DOHH2 (cell line): ENCODE measurements at regions not wholly inside any gene's neighbourhood (a gene's known extent, or its start where the extent isn't known, plus 50 kb on each side); places are given as distances from the start of the nearest gene placed in this dataset.

Experiments
- H3F3A ChIP-seq: fragments of 200-600 bp; sonication (generic), shearing (Covaris generic); 2 replicates; pipeline ENCODE4 v1.6.0; 2016; ENCODE audit warnings: antibody characterized with exemption, mild to moderate bottlenecking; ENCODE audit not compliant: control insufficient read depth, insufficient read depth
- H3K27ac ChIP-seq: fragments of 200-600 bp; sonication (generic); 2 replicates; pipeline ENCODE4 v1.5.1; 2014; ENCODE audit warnings: low read depth, mild to moderate bottlenecking, low read length, moderate library complexity
- H3K27me3 ChIP-seq: fragments of 200-600 bp; sonication (generic); 2 replicates; pipeline ENCODE4 v1.6.1; 2014; ENCODE audit warnings: mild to moderate bottlenecking, low read length, mixed read lengths; ENCODE audit not compliant: control insufficient read depth
- H3K36me3 ChIP-seq: fragments of 200-600 bp; sonication (generic); 2 replicates; pipeline ENCODE4 v1.6.1; 2014; ENCODE audit warnings: mild to moderate bottlenecking, low read length, moderate library complexity, mixed read lengths; ENCODE audit not compliant: control insufficient read depth
- H3K4me1 ChIP-seq: fragments of 200-600 bp; sonication (generic); 2 replicates; pipeline ENCODE4 v1.6.1; 2014; ENCODE audit warnings: mild to moderate bottlenecking, low read length, mixed read lengths; ENCODE audit not compliant: control insufficient read depth
- H3K4me2 ChIP-seq: fragments of 200-600 bp; sonication (generic); 2 replicates; pipeline ENCODE4 v1.6.0; 2014; ENCODE audit warnings: mild to moderate bottlenecking, low read length, moderate library complexity
- H3K4me3 ChIP-seq: fragments of 200-600 bp; sonication (generic); 2 replicates; pipeline ENCODE4 v1.5.1; 2014; ENCODE audit warnings: mild to moderate bottlenecking, low read length, mixed read lengths
- H3K79me2 ChIP-seq: fragments of 200-600 bp; sonication (generic); 2 replicates; pipeline ENCODE4 v1.6.1; 2014; ENCODE audit warnings: mild to moderate bottlenecking, low read length, mixed read lengths; ENCODE audit not compliant: control insufficient read depth
- H3K9me2 ChIP-seq: fragments of 200-600 bp; sonication (generic); replicated peaks from 2 replicates; pipeline ENCODE4 v1.6.1; 2014; ENCODE audit warnings: mild to moderate bottlenecking, low read length, mixed read lengths; ENCODE audit not compliant: control insufficient read depth
- H3K9me3 ChIP-seq: fragments of 200-600 bp; sonication (generic); 2 replicates; pipeline ENCODE4 v1.6.1; 2014; ENCODE audit warnings: antibody characterized with exemption, low read length, mixed read lengths; ENCODE audit not compliant: control insufficient read depth, insufficient read depth
- H4K20me1 ChIP-seq: fragments of 200-600 bp; sonication (generic); 2 replicates; pipeline ENCODE4 v1.6.0; 2014; ENCODE audit warnings: low read depth, mild to moderate bottlenecking, antibody characterized with exemption, low read length, moderate library complexity; ENCODE audit not compliant: control insufficient read depth, insufficient read depth
- EZH2phosphoT487 ChIP-seq: fragments of 200-600 bp; sonication (generic); IDR thresholded peaks from 2 replicates; pipeline ENCODE4 v1.6.1; 2017; ENCODE audit warnings: borderline replicate concordance, mild to moderate bottlenecking, antibody characterized with exemption, low read length, moderate library complexity, mixed read lengths
- TF ChIP-seq, protein P1 (sequence below): fragments of 200-600 bp; sonication (generic); IDR thresholded peaks from one replicate; pipeline ENCODE4 v1.5.1; 2014; ENCODE audit warnings: antibody characterized with exemption, mild to moderate bottlenecking, low read depth, low read length; ENCODE audit not compliant: poor library complexity, severe bottlenecking

DNA sequence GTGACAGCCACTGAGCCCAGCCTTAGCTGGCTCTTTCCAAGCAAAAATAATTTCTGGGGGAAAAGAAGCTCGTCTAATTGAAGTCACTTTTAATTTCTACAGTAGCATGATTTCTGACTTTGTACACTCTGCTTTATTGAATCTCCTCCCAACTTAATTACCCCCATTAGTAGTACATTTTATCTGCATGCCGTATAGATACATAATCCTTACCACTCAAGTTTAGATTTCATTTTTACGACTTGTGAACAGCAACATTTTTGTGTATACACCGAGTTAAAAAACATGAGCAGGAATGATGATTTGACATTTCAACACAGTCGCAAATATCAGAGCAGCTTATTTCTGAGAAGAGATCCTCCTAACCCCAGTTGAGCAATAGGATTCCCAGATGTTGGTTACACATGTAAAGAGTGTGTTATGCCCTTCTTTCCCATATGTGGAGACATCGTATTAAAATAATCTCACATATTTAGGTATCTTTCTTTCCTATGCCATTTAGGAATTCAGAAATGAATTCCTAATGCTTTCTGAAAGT is 127.3 kb upstream of the MTHFD1L start:
- Histone ChIP-seq H3K9me3 (no peaks in the 10 kb centered on the region), H3K36me3 (peaks cover 32% of the 10 kb centered on the region), H3K27ac (no peak overlapping the region), H3K79me2 (peaks cover 88% of the 10 kb centered on the region), H3K4me1 (peaks cover 29% of the 10 kb centered on the region), H3F3A (peaks cover 2% of the 10 kb centered on the region; the same call in 1 of the 2 replicates), H4K20me1 (no peaks in the 10 kb centered on the region), H3K4me3 (no peak overlapping the region), H3K9me2 (no peaks in the 10 kb centered on the region), H3K27me3 (no peaks in the 10 kb centered on the region), H3K4me2 (no peak overlapping the region)
- TF ChIP-seq EZH2phosphoT487, result no peak

DNA sequence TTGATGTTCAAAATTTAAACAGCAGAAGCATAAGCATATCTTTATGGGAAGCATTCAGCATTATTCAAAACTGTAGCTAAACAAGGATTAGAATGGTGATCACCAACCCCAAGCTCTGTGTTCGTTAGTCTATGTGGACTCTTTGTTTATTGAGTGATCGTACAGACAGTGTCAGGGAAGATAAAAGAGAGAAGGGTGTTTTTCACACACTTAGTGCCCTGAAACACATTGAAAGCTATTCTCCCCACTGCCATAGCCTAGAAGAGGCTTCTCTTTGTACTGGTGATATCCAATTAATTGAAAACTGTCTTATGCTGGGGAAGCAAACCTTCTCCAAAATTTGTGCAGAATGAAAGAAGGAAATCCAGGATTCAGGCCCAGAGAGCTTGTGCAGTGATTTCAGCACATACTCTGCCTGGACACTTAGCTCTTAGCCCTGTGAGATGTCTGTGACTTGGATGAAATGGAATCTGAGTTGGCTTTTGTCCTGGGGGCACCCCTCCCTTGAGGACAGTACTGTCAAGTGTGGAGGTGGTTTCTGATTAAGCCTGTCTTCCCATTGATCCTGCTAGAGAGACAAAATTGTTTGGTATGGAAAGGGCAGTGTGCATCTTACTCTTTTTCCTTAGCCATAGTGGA is 125.7 kb upstream of the MTHFD1L start:
- Histone ChIP-seq H3K79me2 (peaks cover 91% of the 10 kb centered on the region), H3K36me3 (peaks cover 18% of the 10 kb centered on the region), H3F3A (peaks cover 2% of the 10 kb centered on the region; the same call in 1 of the 2 replicates), H4K20me1 (no peaks in the 10 kb centered on the region; the same call in 1 of the 2 replicates), H3K9me2 (no peaks in the 10 kb centered on the region), H3K4me1 (peaks cover 20% of the 10 kb centered on the region), H3K27me3 (no peaks in the 10 kb centered on the region), H3K27ac (no peak overlapping the region), H3K4me2 (no peak overlapping the region), H3K9me3 (no peaks in the 10 kb centered on the region), H3K4me3 (no peak overlapping the region)
- no peak for TF ChIP-seq EZH2phosphoT487

DNA sequence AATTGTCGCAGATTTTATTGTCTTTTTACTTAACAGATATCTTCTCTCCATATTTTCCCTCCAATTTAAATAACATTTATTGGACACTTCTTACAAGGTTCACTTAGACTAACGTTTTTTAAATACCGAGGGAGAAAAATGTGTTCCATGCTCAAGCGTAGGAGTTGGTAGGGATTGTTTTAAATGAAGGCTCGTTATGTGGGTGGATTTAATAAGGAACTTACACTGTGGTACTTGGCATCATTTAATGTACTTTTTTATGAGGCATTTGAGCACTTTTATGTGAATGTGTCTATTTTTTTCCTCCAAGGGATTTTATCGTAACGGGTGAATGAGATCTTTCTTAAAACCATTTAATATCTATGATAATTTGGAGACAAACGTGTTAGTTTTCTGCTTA is 125.0 kb upstream of the MTHFD1L start:
- TF ChIP-seq EZH2phosphoT487, result no peak
- TF ChIP-seq, protein P1, sequence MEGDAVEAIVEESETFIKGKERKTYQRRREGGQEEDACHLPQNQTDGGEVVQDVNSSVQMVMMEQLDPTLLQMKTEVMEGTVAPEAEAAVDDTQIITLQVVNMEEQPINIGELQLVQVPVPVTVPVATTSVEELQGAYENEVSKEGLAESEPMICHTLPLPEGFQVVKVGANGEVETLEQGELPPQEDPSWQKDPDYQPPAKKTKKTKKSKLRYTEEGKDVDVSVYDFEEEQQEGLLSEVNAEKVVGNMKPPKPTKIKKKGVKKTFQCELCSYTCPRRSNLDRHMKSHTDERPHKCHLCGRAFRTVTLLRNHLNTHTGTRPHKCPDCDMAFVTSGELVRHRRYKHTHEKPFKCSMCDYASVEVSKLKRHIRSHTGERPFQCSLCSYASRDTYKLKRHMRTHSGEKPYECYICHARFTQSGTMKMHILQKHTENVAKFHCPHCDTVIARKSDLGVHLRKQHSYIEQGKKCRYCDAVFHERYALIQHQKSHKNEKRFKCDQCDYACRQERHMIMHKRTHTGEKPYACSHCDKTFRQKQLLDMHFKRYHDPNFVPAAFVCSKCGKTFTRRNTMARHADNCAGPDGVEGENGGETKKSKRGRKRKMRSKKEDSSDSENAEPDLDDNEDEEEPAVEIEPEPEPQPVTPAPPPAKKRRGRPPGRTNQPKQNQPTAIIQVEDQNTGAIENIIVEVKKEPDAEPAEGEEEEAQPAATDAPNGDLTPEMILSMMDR, result no peak
- peaks cover under 1% of the 10 kb centered on the region; the same call in 1 of the 2 replicates for H3F3A ChIP-seq
- no peak overlapping the region for H3K4me2 ChIP-seq
- H3K79me2 ChIP-seq, result peaks cover 92% of the 10 kb centered on the region
- H3K4me1 ChIP-seq, result peaks cover 17% of the 10 kb centered on the region
- no peaks in the 10 kb centered on the region; the same call in 1 of the 2 replicates for H4K20me1 ChIP-seq
- H3K4me3 ChIP-seq, result no peak overlapping the region
- no peak overlapping the region for H3K27ac ChIP-seq
- H3K9me2 ChIP-seq, result no peaks in the 10 kb centered on the region
- no peaks in the 10 kb centered on the region for H3K9me3 ChIP-seq
- no peaks in the 10 kb centered on the region for H3K27me3 ChIP-seq
- peaks cover 14% of the 10 kb centered on the region for H3K36me3 ChIP-seq

DNA sequence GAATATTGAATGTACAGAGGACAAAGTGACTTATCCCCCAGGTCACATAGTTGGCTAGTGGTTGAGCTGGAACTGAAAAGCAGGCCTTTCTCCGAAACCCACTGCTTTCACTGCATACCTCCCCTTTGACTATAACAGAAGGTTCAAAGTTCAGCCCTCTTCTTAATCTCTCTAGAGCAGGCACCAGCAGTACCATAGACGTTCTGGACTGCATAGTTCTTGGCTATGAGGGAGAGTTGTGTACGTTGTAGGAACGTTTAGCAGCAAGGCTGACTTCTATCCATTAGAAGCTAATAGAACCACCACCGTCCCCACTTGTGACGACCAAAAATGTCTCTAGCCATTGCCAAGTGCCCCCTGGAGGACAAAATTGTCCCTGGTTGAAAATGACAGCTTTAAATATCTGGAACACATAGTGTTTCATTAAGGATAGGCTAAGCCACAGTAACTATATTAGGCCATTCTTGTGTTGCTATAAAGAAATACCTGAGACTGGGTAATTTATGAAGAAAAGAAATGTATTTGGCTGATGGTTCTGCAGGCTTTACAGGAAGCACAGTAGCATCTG is 123.8 kb upstream of the MTHFD1L start:
- Histone ChIP-seq H3K79me2 (peaks cover 96% of the 10 kb centered on the region), H3K27ac (no peak overlapping the region), H3K9me2 (no peaks in the 10 kb centered on the region), H3F3A (no peaks in the 10 kb centered on the region), H3K9me3 (no peaks in the 10 kb centered on the region), H3K4me3 (no peak overlapping the region), H4K20me1 (no peaks in the 10 kb centered on the region; the same call in 1 of the 2 replicates), H3K27me3 (no peaks in the 10 kb centered on the region), H3K4me2 (peak overlapping the region; percentile 28), H3K36me3 (peaks cover 8% of the 10 kb centered on the region; the same call in 1 of the 2 replicates), H3K4me1 (peaks cover 17% of the 10 kb centered on the region)
- TF ChIP-seq EZH2phosphoT487, result no peak
- TF ChIP-seq, protein P1, result peak; percentile 74
